ENCODE measurements at regions not wholly inside any gene's neighbourhood (a gene's known extent, or its start where the extent isn't known, plus 50 kb on each side); places are given as distances from the start of the nearest gene placed in this dataset.

DNA sequence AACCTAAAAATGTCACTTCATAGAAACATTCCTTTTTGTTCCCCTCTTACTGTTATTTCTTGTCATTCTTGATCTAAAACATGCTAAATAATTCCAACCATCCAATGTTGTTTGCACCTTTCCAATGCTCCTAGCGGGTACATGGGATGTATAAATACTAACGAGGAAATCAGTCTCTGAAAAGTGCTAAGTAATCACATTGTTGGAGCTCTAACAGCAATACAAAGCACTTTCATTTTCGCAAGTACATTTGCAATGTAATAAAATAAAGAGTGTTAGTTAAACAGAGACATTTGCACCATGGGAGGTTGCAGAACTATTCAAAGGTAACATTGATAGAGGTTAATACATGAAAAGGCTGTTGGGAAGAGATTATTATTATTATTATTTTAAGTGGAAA, 286.2 kb upstream of the ACVR2A start:
- TF ChIP-seq CTCF (IDR thresholded peaks at IDR 0.05) (no peak), POLR2A (IDR thresholded peaks at IDR 0.05) (no peak), EP300 (IDR thresholded peaks at IDR 0.05) (no peak)

Measured in sigmoid colon (tissue), 4 donors.